GM04503 (cell line): ENCODE measurements at regions not wholly inside any gene's neighbourhood (a gene's known extent, or its start where the extent isn't known, plus 50 kb on each side); places are given as distances from the start of the nearest gene placed in this dataset.
"Not testable (repeated sequence)": the region's sequence is repeated elsewhere in the genome, so short reads cannot be mapped to it uniquely, and the experiment has no call there.

Experiments
- DNase-seq: peaks from one replicate; pipeline ENCODE4 v3.0.0-alpha.2; 2012; ENCODE audit warnings: low read depth

DNA sequence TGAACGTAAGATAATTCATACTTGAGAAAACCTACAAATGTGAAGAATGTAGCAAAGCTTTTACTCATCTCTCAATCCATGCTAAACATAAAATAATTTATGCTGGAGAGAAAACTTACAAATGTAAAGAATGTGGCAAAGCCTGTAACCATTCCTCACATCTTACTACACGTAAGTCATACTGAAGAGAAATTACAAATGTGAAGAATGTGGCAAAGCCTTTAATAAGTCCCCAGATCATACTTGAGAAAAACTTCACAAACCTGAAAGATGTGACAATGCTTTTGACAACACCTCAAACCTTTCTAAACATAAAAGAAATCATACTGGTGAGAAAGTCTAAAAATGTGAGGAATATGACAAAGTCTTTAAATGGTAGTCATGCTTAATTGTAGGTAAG is 89.4 kb downstream of the ZNF675 start:
- DNase-seq, result no peak

DNA sequence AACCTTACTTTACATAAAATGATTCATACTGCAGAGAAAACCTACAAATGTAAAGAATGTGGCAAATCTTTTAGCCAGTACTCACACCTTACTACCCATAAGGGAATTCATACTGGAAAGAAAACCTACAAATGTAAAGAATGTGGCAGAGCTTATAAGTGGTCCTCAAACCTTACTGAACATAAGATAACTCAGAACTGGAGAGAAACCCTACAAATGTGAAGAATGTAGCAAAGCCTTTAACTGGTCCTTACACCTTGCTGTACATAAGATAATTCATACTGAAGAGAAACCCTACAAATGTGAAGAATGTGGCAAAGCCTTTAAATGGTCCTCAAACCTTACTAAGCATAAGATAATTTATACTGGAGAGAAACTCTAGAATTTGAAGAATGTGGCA is 90.1 kb downstream of the ZNF675 start:
- no peak for DNase-seq

DNA sequence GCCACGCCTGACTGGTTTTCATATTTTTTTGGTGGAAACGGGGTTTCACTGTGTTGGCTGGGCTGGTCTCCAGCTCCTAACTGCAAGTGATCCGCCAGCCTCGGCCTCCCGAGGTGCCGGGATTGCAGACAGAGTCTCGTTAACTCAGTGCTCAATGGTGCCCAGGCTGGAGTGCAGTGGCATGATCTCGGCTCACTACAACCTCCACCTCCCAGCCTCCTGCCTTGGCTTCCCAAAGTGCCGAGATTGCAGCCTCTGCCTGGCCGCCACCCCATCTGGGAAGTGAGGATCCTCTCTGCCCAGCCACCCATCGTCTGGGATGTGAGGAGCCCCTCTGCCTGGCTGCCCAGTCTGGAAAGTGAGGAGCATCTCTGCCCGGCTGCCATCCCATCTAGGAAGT is 92.7 kb downstream of the ZNF675 start:
- not testable (repeated sequence) for DNase-seq

DNA sequence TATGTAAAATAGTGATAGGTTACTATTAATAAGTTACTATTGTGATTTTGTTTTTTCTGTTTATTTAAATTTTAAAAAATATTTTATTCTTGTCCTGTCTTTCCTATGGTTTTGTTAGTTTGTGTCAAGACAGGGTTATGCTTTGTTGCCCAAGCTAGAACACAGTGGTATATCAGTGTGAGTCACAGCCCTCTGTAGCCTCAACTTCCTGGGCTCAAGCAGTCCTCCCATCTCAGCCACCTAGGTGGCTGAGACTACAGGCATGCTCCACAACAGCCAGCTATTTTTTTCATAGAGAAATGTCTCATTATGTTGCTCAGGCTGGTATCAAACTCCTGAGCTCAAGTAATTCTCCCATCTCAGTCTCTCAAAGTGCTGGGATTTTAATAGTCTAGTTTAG is 99.5 kb downstream of the ZNF675 start:
- DNase-seq, result no peak

DNA sequence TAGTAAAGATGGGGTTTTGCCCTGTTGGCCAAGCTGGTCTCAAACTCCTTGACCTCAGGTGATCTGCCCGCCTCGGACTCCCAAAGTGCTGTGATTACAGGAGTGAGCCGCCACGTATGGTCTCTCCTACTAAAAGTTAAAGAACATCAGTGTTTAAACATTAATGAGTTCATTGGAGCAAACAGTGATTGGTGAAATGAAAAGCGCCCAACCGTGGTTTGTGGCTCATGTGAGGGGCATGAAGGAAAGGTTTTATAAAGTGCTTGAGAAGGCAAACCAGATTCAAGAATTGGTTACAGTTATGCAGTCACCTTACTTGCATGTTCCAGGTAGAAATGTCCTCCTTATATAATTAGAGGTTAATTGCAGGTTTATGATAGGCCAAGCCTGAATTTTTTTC is 109.5 kb downstream of the ZNF675 start:
- DNase-seq, result no peak

DNA sequence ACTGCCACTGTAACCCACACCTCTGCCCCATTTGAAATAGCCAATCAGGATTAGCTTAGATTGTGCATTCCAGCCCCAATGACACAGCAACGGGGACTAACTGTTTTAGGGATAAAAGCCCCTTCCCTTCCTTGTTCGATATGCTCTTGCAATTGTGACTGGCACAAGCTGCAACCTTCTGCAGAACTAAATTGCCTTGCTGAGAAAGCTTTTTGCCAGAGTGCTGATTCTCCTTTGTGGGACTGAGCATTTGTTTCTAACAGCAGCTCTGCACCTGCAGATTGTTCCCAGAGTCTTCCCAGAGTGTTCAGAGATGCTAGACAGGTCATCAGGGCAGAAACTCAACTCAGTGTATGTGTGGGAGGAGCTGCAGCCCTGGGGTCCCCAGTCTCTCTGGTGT is 115.8 kb downstream of the ZNF675 start:
- no peak for DNase-seq

DNA sequence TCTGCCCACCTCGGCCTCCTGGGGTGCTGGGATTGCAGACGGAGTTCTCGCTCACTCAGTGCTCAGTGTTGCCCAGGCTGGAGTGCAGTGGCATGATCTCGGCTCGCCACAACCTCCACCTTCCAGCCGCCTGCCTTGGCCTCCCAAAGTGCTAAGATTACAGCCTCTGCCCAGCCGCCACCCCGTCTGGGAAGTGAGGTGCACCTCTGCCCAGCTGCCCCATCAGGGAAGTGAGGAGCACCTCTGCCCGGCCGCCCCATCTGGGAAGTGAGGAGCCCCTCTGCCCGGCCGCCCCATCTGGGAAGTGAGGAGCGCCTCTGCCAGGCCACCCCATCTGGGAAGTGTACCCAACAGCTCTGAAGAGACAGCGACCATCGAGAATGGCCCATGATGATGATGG is 118.9 kb downstream of the ZNF675 start:
- not testable (repeated sequence) for DNase-seq

DNA sequence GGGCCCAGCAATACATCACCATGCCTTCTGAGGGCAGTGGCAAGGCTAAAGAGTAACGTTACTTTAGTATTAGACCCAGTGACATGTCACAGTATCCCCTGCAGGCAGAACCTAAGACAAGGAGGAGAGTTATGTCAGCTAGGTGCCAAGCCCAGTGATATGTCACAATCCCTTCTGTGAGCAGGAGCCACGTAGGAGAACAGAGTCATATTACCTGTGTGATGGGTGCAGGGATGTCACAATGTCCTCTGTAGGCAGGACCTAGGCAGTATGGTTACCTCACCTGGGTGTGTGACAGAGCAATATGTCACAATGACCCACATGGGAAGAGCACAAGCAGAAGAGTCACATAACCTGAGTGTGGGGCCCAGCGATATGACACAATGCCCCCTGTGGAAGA is 121.8 kb downstream of the ZNF675 start:
- no peak for DNase-seq

DNA sequence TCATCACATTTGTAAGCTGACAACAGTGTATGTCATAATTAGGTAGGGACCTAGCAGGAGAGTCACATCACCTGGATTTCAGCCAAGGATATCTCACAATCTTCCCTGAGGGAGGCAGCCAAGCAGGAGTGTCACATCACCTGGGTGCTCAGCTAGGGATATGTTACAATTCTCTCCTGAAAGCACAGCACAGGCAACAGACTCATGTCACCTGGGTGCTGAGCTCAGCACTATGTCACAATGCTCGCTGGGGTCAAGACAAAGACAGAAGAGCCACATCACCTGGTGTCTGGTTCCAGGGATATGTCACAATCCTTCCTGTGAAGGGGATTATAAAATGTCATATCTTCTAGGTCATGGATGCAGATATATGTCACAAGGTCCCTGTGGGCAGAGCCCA is 123.7 kb downstream of the ZNF675 start:
- no peak for DNase-seq

DNA sequence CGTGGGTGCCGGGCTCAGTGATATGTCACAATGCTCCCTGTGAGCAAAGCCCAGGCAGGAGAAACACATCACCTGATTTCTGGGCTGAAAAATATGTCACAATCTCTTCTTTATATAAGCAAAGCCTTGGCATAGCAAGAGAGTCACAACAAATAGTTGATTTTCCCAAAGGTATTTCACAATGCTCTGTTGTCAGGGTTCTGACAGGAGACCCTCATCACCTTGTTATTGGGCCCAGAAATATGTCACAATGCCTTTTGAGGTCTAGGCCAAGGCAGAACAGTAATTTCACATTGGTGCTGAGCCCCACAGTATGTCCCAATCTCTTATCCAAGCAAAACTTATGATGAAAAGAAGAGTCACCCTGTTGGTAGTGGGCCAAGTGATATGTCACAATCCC is 125.7 kb downstream of the ZNF675 start:
- DNase-seq, result no peak

DNA sequence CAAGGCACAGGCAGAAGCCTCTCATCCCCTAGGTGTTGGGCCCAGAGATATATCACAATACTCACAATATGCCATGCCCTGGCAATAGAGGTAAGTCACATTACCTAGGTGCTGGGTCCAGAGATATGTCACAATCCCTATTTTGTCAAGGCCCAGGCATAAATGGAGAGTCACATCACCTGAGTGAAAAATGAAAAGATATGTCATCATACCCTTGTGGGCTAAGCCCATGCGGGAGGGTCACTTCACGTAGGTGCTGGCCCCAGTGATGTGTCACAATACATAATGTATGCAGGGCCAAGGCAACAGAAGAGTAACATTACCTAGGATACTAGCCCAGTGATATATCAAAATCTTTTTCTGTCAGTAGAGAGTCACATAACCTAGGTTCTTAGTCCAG is 127.0 kb downstream of the ZNF675 start:
- DNase-seq, result no peak

DNA sequence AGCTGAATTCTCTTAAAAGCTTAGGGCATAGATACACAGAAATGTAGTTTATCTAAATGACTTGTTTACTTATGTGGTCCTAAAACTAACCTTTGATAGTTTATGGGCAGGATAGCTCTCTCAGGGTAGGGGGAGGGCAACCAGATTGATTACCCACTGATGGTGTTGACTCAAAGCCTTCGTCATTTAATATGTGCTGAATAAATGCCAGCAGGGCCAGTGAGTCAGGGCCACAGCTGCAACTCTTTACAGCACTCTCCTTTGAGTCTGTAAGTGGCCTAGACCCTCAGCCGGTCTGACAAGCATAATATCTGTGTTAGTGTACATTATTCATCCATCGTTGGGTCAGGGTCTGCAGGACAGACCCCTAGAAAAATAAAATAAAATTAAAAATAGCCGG is 128.5 kb downstream of the ZNF675 start:
- DNase-seq, result no peak

DNA sequence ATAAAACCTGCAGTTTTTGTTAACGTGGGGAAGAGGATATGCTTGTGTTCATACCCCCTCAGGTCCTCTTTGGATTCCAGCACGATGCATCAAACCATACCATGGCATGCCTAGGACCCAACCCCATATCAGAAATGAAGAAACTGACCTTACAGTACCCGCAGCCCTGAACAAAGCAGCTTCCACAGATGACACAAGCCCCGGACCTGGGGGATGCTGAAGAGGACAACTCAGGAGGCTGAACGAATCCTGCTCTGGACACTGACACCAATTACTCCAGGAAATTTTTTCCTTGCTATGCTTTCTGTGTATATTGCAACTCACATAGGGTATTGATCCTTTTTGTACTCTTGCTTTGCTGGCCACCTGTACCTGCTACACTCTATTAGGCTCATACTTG is 129.6 kb downstream of the ZNF675 start:
- DNase-seq, result no peak

DNA sequence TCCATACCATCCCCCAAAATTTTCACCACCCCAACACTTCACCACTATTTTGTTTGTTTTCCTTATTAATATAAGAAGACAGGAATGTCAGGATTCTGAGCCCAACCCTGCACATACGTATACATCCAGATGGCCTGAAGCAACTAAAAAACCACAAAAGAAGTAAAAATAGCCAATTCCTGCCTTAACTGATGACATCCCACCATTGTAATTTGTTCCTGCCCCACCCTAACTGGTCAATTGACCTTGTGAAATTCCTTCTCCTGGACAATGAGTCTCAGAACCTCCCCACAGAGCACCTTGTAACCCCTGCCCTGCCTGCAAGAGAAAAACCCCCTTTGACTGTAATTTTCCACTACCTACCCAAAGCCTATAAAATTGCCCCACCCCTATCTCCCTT is 132.5 kb downstream of the ZNF675 start:
- no peak for DNase-seq

DNA sequence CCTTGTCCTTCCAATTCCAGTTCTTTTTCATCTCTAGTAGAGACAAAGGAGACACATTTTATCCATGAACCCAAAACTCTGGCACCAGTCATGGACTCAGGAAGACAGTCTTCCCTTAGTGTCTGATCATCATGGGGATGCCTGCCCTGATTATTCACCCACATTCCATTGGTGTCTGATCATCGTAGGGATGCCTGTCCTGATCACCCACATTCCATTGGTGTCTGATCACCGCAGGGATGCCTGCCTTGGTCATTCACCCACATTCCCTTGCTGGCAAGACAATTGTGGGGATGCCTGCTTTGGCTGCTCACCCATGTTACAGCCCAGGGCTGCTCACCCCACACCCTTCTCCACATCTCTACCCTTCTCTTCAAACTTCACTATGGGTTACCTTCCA is 136.9 kb downstream of the ZNF675 start:
- DNase-seq, result peak; percentile 21

DNA sequence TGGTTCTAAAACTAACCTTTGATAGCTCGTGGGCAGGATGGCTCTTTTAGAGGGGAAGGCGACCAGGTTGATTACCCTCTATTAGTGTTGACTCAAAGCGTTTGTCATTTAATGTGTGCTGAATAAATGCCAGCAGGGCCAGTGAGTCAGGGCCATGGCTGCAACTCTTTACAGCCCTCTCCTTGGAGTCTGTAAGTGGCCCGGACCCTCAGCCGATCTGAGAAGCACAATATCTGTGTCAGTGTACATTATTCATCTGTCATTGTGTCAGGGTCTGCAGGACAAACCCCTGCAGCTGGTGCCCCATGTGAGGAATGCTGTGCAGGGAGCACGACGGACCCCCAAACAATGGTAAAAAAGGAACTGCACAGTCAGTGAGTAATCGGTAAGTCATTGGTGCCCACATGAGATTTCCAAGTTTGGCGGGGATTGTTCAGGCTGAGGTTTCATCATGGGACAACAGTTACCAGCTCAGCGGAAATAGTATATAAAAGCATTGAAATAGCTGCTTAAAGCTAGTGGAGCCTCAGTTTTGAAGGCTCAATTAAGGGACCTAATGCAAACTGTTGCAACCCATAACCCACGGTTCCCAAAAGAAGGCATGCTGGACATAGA is 139.1 kb downstream of the ZNF675 start:
- no peak for DNase-seq

DNA sequence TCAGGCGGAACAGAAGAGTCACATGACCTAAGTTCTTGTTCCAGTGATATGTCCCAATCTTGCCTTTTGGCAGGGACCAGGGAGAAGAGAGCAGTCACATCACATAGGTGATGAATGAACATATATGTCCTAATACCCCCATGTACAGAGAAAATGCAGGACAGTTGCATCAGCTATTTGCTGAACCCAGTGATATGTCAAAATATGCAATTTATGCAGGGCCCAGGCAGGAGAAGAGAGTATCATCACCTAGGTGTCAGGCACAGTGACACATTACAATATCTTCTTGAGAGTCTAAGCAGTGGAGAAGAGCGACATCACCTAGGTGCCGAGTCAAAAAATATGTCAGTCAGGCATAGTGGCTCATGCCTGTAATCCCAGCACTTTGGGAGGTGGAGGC is 139.9 kb downstream of the ZNF675 start:
- DNase-seq, result no peak

DNA sequence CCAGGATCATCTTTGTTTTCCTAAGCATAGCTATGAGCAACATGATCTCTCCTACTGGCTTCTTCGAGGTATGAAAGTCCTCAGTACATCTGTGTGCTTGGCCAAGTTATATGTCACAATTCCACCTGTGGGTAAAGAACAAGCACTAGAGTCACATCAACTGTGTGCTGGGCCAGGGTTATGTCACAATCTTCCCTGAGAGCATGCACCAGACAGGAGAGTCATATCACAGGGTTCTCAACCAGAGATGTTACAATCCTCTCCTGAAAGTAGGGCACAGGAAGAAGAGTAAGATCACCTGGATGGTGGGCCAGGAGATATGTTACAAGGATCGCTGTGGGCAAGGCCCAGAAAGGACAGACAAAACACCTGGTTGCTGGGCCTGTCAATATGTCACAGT is 143.7 kb downstream of the ZNF675 start:
- no peak for DNase-seq

DNA sequence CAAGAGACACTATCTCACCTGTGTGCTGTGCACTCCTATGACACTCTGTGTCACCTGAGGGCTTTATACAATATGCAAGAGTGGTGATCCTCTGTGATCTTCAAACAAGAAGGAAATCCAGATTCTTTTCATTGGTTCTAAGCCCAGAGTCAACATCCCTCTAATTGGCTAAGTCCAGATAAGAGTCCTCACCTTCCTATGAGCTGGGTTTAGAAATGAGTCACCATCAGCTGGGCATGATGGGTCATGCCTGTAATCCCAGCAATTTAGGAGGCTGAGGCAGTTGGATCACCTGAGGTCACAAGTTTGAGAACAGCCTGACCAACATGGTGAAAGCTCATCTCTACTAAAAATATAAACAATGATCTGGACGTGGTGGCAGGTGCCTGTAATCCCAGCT is 144.4 kb downstream of the ZNF675 start:
- no peak for DNase-seq

DNA sequence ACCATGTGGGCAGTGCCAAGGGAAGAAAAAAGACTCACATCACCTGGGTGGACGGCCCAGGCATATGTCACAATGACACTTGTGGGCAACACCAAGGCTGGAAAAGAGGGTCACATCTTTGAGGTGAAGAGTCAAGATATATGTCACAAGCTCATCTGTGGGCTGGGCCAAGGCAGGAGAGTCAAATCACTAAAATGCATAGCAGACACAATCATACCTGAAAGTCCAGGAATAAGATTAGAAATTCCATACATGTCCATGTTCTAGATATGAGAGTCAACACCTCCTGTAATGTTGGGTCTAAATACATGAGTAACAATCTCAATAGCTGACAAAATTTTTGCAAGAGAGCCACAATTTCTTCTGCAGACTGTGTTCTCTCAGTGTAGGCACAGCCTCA is 145.0 kb downstream of the ZNF675 start:
- no peak for DNase-seq

DNA sequence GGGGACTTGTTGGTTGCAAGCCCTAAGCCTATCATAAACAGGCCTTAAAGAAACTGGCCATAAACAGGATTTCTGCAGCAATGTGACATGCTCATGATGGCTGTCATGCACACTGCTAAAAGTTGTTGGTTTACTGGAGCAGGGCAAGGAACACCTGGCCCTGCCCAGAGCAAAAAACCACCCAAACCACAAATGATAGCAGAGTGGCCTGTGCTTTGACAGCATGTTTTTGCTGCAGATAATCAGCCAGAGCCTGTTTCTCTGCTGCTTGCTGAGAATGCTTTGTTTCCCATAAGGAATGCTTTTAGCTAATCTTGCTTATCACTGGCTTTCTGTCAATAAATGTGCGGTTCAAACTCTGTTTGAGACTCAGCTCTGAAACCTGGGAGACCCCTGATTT is 144.9 kb upstream of the ZNF91 start:
- DNase-seq, result not testable (repeated sequence)

DNA sequence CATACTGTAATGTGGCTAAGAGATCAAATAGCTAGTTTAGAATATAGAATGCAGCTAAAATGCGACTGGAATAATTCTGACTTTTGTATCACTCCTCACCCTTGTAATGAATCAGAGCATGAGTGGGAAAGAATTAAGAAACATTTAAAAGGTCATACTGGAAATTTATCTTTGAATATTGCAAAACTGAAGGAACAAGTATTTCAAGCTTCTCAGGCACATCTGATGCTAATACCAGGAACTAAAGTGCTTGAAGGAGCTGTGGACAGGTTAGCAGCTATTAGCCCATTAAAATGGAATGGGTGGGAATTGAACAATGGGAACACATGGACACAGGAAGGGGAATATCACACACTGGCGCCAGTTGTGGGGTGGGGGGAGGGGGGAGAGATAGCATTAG is 144.2 kb upstream of the ZNF91 start:
- no peak for DNase-seq

DNA sequence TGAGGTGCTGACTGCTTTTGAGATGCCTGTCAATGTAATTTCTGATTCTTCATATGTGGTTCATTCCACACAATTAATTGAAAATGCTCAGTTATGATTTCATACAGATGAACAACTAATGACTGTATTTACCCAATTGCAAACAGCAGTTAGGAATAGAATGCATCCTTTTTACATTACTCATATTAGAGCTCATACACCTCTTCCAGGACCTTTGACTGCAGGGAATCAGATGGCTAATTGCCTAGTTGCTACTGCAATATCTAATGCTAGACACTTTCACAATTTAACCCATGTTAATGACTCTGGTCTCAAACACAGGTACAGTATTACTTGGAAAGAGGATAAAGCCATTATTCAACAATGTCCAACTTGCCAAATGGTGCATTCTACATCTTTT is 141.9 kb upstream of the ZNF91 start:
- not testable (repeated sequence) for DNase-seq

DNA sequence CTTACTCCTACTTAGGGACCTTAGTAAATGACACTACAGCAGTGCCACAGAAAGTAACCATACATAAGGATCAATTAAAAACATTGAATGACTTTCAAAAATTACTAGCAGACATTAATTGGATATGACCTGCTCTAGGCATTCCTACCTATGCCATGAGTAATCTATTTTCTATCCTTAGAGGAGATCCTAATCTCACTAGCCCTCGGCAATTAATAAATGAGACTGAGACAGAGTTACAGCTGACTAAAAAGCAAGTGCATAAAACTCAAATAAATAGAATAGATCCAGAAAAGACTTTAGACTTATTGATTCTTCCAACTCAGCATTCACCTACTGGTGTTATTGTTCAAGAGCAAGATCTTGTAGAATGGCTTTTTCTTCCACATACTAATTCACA is 141.1 kb upstream of the ZNF91 start:
- not testable (repeated sequence) for DNase-seq

DNA sequence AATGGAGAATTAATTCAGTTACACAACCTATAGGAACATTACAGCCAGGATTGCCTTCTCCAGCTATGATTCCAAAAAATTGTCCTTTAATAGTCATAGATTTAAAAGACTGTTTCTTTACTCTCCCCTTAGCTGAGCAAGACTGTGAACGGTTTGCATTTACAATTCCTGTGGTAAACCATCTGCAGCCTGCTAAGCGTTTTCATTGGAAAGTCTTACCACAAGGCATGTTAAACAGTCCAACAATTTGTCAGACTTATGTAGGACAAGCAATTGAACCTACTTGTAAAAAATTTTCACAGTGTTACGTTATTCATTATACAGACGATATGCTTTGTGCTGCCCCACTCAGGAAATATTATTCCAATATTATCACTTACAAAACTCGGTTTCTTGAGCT is 140.6 kb upstream of the ZNF91 start:
- DNase-seq, result not testable (repeated sequence)
